ENCODE measurements at regions not wholly inside any gene's neighbourhood (a gene's known extent, or its start where the extent isn't known, plus 50 kb on each side); places are given as distances from the start of the nearest gene placed in this dataset.

DNA sequence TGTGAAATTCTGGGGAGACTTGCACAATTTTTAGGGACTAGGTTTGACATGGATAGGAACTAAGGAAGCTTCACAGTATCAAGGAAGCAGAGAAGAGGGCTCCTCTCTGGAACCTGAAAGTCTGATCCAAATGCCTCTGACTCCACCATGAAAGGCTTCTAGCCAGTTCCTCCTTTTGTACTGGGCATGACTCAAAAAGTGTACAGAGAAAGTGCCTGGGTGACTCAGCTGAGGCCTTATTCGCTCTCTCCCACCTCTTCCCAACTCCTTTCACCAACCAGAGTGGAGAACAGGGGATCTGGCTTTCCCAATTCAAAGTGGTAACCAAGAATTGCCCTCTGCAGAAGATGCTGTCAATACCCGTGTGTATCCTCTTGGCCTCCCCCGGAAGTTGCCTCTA is 342.9 kb upstream of the PROK2 start:
- TF ChIP-seq, protein P1, sequence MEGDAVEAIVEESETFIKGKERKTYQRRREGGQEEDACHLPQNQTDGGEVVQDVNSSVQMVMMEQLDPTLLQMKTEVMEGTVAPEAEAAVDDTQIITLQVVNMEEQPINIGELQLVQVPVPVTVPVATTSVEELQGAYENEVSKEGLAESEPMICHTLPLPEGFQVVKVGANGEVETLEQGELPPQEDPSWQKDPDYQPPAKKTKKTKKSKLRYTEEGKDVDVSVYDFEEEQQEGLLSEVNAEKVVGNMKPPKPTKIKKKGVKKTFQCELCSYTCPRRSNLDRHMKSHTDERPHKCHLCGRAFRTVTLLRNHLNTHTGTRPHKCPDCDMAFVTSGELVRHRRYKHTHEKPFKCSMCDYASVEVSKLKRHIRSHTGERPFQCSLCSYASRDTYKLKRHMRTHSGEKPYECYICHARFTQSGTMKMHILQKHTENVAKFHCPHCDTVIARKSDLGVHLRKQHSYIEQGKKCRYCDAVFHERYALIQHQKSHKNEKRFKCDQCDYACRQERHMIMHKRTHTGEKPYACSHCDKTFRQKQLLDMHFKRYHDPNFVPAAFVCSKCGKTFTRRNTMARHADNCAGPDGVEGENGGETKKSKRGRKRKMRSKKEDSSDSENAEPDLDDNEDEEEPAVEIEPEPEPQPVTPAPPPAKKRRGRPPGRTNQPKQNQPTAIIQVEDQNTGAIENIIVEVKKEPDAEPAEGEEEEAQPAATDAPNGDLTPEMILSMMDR (IDR thresholded peaks at IDR 0.05 in 4 of 5, conservative IDR thresholded peaks at IDR 0.05 in 1 of 5) = no peak
- TF ChIP-seq POLR2A (IDR thresholded peaks at IDR 0.05) = no peak

Measured in gastrocnemius medialis (tissue), 4 donors.